K562 (cell line): ENCODE measurements at regions not wholly inside any gene's neighbourhood (a gene's known extent, or its start where the extent isn't known, plus 50 kb on each side); places are given as distances from the start of the nearest gene placed in this dataset.

Experiments used
- EZH2 ChIP-seq: IDR thresholded peaks from 2 replicates; pipeline ENCODE4 v1.6.1; 2012; ENCODE audit warnings: low read depth, mild to moderate bottlenecking, inconsistent platforms, low read length, borderline replicate concordance
- ZNF277 ChIP-seq: fragments of 250-450 bp; sonication (Bioruptor Pico); IDR thresholded peaks from 2 replicates; pipeline ENCODE4 v1.8.0; 2022; ENCODE audit warnings: inconsistent platforms, mild to moderate bottlenecking, moderate library complexity, borderline replicate concordance

GRCh38 chr2:43004879-43005244 is 212.5 kb upstream of the HAAO start:
- no peak for TF ChIP-seq EZH2
- no peak for TF ChIP-seq ZNF277
